Stimulated activated CD4-positive, alpha-beta T cell treated with anti-CD3 and anti-CD28 coated beads, Interleukin-4, amount 100 ng/mL, for 24 hours (primary cell): ENCODE measurements at regions not wholly inside any gene's neighbourhood (a gene's known extent, or its start where the extent isn't known, plus 50 kb on each side); places are given as distances from the start of the nearest gene placed in this dataset.

Source experiments
- DNase-seq: peaks from one replicate; pipeline ENCODE4 v3.0.0-alpha.2; 2020

DNA sequence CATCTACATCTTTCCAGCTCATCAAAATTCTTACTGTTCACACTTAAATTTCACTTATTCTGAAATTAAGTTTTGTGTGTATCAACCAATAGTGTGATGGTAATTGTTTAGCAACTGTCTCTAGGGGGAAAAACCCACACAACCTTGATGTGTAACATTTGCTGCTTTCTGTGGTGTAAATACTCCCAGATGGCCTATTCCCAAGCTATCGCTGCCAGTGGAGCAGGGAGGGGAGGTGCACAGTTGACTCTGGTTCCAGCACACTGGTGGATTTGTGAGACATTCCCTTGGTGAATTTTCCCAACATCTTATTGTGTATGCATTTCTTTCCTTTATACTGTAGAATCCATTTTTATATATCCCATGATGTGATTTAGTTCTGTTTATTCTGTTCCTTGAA, 275.9 kb upstream of the SHH start:
- DNase-seq: no peak

DNA sequence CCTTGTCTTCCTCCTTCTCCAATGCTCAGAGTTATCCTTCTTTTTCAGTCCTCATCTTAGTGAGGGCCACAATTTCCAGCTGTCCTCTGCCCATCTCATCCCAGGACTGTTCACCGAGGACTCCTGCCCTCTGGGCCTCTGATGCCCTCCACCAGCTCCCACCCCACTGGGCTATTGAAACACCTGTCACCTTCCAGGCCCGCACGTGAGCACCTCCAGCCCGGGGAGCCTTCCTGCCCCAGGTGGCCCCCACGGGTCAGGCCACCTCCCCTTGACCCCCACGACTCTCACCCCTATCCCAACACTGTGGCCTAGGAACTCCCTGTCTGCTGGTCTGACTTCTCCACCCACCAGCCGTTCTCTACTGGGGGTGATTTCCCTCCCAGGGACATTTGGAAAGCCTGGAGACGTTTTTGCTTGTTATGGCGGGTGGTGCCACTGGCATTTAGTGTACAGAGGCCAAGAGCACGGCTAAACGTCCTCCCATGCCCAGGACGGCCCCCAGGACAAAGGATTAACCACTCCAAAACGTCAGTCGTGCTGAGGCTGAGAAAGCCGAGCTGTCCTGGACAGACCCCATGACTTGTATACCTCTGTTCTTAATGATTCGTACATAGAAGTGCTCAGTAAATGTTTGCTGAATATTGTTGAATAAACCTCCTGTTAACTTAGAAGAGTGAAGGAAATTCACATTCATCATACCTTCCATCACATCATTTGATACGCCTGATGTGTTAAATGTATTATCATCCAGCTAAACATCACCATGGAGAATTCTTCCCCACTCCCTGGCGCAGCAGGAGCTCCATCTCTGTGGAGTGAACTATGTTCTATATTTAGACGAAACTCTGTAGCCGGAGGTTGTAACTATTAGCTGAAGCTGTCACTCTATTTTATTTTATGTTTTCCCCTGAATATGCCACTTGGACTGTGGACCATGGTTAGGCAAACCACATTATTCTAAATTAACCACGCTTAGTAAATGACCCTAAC, 270.1 kb upstream of the SHH start:
- DNase-seq: no peak

DNA sequence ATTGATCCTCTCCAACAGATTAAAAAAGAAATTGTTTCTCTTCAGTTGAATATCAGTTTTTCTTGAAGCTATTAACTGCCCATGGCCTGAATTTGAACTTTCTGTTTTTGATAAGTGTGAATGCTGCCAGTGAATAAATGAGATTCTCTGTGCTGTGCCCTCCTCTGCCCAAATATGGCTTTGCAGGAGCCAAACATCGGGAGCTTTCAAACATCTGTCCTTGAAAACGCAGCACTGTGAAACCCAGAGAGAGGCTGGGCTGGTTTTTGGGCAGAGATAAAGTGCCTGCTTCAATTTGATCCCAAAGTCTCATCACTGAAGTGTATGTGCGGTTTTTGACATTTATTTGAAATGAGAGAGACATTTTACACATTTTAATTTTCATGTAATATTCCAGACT, 268.3 kb upstream of the SHH start:
- no peak for DNase-seq

DNA sequence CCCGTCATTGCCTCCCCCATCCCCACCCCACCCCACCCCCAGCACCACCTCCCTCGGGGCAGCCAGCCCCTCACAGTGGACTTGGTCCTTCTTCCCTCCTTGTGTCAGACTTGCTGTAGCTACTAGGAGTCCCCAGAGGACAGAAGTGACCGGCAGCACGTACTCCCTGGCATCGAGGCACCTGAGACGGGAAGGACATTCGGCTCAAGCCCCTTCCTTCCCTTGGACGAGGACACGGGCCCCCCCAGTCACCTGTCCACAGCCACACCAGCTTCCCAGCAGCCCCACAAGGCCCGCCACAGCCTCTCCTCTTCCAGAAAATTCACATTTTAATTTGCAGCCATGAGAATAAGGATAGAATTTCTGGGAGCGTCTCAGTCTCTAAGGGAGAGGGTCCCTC, 267.8 kb upstream of the SHH start:
- no peak for DNase-seq

DNA sequence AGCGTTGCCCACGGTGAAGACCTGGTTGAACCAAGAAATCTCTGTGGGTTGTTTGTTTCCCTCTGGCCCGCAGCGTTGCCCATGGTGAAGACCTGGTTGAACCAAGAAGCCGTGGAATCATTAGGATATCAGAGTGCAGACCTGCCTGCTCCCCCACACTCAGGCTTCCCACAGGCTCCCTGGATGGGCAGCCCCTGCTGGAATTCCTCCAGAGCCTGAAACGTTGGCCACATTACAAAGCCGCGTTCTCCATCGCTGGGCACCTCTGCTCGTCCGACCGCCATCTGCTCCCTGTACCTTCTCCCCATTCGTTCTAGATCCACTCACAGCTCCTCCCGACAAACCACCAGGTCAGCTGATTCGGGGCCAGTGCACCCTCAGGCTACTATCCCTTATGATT, 266.9 kb upstream of the SHH start:
- no peak for DNase-seq

DNA sequence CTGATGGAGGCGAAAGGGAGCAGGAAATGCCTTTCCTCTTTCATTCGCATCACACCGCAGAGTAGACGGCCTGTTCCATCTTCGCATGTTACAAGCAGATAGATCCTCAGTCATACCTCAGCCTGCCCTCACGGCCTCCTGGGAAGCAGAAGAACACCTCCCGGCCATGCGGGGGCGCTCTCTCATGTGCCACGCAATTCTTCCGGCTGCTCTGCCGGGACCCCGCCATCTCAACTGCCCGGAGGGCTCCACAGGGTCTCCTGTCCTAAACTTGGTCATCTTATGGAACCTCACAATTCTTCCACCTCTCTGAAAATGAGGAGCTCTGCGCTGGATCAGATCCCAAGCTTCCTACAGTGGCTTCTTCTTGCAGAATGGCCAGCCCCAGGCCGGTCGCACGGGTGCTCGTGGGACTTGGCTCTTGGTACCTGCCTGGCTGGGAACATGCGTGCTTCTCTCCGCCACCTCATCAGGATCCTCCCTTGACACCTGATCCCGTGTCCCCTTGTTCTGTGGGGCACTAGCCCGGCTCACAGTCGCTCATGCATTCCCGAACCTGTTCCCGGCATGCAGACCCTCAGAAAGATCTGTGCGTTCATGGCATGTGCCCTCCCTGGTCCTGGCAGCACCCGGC, 262.8 kb upstream of the SHH start:
- DNase-seq: no peak

DNA sequence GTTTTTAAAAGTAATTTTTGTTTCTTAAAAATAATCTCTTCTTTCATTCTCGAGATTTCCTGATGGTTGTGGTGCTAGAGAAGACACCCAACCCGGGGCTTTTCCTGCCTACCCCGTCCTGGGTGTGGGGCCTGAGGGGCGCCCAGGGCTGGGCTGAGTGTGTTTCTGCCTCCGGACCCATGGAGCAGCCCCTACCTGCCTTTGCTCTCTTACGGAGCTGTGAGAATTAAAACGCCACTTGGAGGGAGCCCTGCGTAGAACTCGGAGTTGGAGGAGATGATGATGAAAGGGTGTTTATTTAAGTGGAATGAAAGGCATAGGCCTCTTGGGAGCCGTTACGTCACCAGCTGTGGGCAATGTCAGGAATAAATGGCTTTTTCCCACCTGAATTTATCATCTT, 261.8 kb upstream of the SHH start:
- no peak for DNase-seq

DNA sequence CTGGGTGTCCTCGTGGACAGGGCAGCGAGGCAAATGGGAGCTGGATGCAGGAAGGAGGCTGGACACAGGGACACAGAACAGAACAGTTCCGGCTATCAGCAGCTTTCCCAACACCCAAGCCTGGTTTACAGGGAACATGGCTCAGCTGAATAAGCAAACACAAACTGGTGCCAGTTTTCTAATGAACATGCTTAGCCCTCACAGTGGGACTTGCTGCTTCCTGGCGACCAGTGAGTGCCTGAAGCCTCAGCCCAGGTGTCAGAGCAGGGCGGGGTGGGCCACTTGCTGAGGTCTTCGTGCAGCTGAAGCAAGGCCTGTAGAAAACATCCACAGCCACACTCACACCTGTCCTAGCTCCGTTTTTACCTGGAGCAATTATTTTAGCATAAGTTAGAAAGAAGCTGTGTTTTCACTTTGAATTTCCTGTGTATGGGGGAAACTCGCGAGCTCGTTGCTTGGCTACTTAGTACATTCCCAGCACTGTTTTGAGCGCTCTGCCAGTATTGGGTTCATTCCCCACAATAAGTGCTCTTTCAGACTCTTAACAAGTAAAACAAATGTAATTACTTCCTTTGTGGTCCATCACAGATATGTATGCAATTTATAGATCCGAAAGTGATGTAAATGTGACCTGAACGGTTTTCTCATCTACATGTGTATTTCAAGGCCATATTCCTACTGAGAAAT, 261.2 kb upstream of the SHH start:
- no peak for DNase-seq

DNA sequence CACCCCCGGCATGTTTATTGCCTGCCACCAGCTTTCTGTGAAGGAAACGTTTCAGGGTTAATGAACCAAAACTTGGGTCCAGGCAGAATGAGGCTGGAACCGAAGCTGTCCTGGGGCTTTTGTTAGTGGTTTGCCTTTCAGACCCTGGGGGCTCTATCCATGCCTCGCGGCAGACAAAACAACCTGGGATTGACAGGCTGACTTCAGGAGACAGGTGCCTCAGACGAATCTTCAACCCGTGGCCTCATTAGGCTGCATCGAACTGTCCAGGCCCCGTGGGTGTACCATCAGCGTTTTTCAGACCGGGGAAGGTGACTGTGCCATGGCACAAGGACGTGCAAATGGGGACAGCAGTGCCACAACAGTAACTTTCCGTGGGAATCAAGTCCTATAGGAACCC, 259.3 kb upstream of the SHH start:
- no peak for DNase-seq

DNA sequence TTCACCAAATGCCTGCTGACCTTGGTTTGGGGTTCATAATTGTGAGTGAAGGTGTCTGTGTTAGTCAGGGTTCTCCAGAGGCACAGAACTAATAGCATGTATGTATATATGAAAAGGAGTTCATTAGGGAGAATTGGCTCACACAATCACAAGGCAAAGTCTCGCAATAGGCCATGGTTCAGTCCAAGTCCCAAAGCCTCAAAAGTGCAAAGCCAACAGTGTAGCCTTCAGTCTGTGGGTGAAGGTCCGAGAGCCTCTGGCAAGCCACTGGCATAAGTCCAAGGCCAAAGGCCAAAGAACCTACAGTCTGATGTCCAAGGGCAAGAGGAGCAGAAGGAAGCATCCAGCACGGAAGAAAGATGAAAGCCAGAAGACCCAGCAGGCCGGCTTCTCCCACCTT, 257.6 kb upstream of the SHH start:
- DNase-seq: no peak

DNA sequence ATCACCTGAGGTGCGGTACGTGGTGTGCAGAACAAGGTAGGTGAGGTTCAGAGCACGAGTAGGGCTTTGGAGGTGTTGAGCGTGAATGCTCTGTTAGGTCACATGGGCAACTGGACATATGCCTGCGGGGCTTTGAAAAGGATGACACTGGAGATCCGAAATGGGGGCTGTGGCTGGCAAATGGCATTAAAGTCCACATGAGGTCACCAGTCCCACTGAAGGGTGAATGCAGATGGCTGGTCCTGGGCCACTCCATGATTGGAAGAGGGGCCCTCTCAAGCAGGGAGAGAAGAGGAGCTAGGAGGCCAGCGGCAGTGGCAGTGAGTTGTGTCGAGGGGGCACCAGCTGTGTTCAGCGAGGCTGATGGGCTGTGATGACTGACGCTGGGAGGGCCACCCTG, 254.9 kb upstream of the SHH start:
- DNase-seq: no peak

DNA sequence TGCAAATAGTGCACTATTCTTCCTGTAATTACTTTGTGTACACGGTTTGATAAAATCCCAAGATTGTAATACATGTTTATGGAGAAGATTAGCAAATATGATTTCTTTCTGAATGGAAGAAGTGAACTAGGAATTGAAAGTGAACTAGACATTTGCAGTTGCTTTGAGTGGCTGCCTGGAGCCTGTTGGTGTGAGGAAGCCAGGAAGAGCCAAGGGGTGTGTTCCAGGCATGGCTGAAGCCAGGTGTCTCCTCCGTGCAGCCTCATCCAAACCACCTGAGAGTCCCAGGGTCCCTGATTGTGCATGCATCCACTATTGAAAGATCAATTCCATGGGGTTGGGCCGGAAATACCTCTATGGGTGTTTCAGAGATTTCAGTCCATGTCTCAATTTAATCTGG, 253.1 kb upstream of the SHH start:
- no peak for DNase-seq

DNA sequence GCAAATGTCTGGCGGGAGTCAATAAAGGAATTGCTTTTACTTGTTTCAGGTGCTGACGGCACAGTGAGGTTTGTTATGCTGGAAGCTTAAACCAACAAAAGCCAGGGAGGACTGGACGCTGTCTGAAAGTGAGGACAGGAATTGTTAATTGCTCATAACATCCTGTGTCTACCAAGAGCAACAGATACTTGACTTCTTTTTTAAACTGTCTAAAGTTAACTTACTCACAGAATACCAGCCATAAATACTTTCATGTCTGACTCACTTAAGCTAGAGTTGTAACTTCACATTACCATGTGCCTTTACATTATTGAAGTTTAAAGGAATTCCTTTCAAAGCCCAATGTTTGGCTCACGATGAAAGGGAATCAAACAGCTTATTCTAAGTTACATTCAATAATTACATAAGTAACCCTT, 252.7 kb upstream of the SHH start:
- no peak for DNase-seq

DNA sequence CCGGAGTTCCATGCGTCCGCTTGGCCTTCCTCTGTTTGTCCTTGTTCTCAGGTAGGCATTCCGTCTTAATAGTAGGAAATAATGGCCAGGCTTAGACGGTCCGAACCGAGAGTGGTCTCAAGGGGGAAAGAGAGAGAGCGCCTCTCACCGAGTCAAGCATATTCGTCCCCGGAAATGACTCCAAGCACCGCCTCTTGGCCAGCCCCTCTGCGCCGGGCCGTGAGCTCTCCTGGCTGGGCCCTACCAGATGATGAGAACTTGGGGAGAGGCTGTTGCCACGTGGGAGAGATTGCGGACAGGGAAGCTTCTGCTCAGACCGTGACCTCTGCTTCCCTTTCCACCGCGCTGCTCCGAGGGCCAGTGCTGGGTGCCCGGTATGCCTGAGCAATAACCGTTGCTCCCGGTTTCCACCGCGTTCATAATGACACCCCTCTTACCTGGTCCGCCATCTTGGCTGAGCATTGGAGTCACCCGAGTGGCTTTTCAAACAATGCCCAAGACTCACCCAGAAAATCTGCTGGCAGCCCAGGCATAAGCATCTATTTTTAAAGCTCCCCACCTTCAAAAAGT, 251.1 kb upstream of the SHH start:
- no peak for DNase-seq

DNA sequence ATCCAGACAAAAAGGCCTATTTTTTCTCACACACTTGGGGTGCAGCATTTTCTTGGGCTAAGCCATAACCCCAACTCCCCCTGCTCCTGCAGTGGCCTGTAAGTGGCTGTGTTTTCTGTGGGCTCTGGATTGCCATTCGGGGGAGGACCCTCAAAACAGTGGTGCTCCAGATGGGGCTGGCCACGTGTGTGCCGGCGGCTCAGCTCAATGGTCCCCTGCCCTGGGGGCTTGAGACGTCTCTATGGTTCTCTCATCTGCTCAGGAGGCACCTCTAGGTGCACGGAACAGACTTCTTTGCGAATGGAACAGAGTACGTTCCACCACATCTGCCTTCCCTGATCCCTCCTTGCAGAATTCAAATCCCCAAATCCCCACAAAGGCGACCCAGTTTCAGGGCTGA, 250.0 kb upstream of the SHH start:
- DNase-seq: no peak

DNA sequence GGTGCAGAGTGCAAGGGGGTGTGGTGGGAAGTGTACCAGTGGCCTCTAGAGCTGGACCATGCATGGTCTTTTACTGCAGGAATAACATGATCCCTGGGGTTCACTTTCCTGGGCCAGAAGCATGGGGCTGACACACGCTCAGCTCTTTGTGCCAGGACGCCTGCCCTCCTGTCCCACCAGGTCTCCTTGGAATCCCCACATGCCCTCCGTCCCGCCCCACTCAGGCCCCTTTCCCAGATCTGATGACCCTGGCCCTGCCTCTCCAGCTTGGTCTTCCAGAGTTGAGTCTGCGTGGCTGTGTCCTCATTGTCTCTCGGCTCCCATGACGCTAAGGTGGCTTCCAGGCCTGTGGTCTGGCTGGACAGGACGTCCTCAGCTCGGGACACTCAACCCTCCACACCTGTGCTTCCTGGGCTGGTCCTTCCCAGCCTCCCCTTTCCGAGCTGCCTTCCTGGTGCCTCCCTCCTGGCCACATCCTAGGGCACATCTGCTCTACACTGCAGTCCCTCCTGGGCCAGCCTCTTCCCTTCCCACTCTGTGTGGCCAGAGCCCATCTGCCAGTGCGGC, 249.5 kb upstream of the SHH start:
- DNase-seq: no peak

DNA sequence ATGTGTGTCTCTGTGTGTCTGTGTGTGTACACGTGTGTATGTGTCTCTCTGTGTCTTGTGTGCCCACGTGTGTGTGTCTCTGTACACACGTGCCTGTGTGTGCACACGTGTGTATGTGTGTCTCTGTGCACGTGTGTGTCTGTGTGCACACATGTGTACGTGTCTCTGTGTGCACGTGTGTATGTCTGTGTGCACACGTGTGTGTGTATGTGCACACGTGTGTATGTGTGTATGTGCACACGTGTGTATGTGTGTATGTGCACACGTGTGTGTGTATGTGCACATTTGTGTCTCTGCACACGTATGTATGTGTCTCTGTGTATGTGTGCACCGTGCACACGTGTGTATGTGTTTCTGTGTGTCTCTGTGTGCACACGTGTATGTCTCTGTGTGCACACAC, 248.7 kb upstream of the SHH start:
- no peak for DNase-seq

DNA sequence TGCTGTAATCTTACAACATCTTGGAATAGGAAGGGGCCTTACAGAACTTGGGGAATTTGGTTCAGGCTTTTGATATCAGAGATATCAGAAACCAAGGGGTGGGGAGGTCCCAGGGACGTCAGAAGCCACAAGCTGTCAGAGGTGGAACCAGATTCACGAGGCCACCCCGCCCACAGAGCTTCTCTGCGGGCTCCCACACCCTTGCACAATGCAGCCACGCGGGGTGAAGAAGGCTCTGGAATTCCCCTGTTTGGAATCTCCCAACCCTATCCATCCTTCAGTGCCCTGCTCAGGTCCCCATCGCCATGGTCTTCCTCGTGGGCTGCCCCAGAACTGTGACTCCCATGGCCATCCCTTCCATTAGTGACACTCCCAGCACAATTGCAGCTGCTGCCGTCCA, 247.1 kb upstream of the SHH start:
- DNase-seq: no peak

DNA sequence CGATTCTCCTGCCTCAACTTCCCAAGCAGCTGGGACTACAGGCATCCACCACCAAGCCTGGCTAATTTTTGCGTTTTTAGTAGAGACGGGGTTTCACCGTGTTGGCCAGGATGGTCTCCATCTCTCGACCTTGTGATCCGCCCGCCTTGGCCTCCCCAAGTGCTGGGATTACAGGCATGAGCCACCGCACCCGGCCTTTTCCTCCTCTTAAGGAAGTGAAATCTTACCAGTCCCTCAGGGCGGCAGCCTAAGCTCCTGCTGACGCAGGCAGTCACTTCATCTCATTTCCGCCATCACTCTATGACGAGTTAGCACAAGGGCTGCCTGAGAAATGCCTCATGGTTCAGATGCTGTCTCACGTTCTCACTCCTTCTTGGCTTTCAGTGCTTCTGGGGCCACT, 246.0 kb upstream of the SHH start:
- no peak for DNase-seq

DNA sequence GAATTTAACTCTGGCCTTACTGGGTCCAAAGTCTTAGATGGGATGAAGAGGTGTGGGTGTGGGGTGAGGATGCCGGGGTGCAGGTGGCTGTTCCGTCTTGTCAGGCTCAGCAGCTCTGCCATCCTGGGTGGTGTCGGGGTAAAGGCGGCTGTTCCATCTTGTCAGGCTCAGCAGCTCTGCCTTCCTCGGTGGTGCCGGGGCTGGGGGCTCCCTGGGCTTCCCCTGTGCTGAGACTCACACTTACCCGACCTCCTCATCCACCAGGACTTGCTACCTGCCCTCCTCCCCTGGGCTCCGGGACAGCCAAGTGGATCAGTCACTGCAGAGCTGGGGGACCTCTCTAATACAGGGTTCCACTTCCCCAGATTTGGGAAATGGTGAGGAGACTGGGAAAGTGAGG, 244.3 kb upstream of the SHH start:
- no peak for DNase-seq

DNA sequence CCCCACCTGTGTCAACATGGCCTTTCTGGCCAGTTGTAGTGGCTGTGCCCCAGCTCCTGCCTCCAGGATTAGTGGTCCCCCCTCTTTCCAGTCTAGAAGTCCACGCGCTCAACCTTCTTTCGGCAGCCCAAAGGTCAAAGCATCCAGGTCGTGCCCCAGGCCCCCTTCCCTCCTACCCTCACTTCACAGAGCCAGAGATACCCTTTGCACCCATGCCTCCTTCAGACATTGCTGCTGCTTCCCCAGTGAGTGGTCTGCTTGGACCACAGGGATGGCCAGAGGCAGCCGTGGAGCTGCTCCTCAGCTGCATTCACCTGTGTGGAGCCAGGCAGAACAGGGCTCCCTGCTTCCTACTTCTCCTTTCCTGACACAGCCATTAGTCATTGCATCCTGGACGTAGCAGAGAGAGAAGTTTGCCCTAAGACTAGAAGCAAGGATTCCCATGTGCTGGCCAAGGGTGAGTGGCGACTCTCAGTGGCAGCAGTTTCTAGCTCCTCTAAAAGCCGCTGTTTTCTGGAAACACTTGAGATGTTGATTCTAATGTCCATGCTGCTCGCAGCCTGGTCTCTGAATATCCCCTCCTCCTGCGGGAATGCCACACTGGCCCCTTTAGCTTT, 243.1 kb upstream of the SHH start:
- no peak for DNase-seq

DNA sequence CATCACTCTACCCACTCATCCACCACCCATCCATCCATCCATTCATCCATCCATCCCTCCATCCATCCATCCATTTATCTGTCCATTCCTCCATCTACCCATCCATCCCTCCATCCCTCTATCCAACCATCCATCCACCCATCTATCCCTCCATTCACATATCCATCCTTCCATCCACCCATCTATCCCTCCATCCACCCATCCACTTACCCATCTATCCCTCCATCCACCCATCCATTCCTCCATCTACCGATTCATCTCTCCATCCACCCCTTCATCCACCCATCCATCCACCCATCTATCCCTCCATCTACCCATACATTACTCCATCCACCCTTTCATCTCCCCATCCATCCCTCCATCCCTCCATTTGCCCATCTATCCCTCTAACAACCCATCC, 239.6 kb upstream of the SHH start:
- no peak for DNase-seq
